GM18907 (cell line): ENCODE measurements at regions not wholly inside any gene's neighbourhood (a gene's known extent, or its start where the extent isn't known, plus 50 kb on each side); places are given as distances from the start of the nearest gene placed in this dataset.

Source experiments
- ATAC-seq: cut with Tn5 transposase; IDR thresholded peaks from one replicate; pipeline ENCODE4 v1.9.1; 2021; ENCODE audit warnings: mild to moderate bottlenecking, moderate library complexity; ENCODE audit not compliant: unreplicated experiment

DNA sequence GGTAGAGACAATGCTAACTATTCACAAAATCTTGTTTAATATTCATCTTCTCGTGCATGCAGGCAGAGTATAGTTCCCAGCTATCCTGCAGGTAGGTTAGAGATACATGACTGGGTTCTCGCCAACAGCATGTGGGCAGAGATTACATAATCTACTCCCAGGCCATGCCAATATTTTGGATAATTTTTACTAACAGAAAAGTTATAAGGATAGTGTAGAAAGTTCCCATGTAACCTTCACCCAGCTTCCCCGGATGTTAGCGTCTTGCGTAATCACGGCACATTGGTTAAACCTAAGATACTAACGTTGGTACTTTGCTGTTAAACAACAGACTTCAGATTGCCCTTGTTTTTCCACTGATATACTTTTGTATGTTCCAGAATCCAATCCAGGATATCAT lies 215.5 kb upstream of the LARGE1 start:
- ATAC-seq: no peak

DNA sequence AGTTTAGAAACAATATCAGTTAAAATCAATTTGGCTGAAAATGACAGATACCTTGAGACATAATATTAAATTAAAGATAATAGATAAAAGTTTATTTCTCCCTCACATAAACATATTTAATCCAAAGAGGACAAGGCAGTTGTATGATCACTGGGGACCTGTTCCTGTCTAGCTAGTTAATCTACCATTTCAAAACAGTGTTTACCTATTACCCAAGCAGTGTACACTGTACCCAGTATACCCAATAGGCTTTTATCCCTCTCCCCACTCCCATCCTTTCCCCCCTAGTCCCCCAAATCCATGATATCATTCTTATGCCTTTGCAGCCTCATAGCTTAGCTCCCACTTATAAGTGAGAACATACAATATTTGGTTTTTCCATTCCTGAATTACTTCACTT lies 229.7 kb upstream of the LARGE1 start:
- no peak for ATAC-seq

DNA sequence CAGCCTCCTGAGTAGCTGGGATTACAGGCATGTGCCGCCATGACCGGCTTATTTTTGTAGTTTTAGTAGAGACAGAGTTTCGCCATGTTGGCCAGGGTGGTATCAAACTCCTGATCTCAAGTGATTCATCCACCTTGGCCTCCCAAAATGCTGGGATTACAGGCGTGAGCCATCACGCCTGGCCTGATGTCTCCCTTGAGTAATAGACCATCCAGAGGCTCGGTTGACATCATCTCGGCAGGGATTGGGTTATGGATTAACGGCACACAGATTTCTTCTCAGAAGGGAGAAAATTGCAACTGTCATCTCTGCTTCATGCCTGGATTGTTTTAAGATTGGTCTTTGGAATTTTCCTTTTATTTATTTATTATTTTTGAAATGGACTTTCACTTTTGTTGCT lies 239.2 kb upstream of the LARGE1 start:
- ATAC-seq: no peak

DNA sequence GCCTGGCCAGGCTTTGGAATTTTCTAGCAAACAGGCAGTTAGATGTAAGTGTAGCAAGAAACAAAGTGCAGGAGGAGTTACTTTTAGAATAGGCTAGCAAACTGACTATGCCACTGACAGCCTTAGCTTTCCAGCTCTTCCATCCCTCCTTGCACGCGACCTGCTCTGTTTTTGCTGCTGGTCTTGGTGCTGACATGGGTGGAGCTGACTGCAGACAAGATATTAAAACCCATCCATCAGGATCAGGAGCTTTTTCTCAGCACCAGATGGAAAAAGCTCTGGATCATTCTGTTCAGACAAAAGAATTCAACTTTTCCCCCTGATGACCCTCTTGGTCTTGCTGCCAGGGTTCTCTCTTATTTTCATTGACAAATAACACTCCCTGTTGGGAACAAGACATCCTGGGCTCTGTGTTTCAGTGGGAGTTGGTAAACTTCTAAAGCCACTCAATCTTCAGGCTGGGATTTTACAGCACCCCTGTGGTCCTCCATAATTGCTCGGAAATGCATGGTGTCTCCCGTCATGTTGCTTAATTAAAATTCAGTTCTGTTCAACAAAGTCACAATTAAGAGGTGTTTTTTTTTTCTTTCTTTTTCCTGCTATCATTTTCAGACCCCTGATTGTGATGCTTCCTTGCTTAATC lies 240.0 kb upstream of the LARGE1 start:
- ATAC-seq: no peak

DNA sequence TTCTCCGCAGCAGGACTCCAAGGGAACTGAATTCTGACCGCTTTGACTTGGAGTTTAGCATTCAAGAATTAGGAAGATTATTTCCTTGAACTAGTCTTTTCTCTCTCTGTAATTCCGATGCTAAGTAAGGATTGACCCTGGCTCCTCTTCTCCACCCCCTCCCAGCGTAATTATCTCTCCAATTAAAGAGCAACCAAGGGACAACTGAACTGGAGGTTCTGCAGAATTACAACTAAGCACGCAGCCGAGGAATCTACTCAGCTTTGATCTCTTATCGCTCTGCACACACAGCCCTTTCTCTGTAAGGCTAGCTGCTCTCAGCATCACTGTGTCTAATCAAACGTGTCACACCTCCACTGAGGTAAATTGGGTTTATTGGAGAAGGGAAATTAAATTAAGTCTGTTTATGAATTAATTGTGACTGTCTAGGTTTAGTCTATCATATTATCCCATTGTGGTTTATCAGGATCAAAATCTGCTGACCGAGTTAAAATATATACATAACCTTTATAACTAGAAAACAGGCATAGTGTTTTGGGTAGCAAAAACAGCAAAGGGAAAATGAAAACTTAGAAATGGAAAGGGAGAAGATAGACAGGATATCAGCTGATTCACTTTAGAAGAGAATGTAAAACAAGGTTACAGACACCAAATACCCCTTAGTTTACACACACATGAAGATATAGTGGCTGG lies 241.3 kb upstream of the LARGE1 start:
- ATAC-seq: no peak

DNA sequence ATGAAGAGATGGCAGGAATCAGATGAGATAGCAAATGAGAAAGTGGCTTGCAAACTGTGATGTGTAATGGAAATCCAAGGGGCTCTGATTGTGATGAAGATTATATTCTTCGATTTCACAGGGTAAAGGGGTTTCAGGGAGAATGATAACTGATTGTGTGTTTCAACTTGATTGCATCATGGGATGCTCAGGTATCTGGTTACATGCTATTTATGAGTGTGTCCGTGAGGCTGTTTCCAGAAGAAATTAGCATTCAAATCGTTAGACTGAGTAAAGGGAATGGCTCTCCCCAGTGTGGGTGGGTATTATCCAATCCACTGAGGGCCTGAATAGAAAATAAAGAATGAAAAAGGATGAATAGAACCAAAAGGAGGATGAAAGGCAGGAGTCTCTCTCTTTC lies 278.7 kb upstream of the LARGE1 start:
- ATAC-seq: no peak

DNA sequence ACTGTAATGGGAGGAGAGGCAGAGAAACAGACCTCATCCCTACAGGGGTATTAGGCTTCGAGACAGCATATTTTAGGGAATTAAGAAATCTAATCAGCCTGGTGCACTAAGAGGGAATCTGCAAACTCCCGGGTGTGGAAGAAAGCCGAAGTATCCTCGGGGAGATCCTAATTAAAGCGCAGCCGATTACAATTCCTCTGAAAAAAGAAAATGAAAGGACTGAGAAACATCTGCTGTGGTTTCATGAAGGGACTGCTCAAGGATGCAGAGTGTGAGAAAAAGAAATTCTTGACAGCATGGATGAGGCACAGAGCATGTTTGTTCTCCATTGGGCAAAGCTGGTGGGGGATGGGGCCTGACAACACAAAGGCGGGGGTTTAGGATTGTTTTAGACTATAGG lies 290.0 kb upstream of the LARGE1 start:
- no peak for ATAC-seq

DNA sequence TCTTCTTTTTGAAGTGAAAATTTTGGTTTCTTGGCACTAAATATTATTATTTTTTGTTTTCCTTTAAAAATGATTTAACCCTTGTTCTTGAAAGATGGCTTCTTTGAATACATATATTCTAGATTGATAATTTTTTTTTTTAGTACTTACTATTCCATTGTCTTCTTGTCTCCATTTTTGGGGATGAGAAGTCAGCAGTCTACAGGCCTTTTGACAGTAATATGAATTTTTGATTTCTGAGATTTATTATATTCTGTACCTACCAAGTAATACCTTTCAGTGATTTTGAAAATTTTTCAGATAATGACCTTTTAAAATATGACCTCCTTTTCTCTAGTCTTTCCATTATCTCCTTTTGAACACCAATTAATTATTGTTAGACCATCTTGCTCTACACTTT lies 294.1 kb upstream of the LARGE1 start:
- no peak for ATAC-seq

DNA sequence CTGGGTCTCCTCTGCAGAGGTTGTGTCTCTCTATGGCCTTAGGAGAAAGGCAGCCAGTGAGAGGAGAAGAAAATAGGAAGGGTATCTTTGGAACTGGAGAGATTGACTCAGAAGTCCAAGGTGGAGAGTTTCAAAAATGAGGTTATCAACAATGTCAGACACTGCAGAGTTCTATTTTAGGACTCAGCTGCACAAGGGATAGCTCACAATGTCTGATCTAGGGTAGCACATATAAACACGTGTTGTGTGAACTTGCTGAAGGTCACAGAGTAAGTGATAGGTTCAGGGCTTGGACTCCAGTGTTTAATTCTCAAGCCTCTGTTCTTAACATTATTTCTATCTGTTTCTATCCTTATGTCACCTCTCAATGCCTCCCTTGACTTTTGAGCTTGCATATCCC lies 305.0 kb upstream of the LARGE1 start:
- no peak for ATAC-seq

DNA sequence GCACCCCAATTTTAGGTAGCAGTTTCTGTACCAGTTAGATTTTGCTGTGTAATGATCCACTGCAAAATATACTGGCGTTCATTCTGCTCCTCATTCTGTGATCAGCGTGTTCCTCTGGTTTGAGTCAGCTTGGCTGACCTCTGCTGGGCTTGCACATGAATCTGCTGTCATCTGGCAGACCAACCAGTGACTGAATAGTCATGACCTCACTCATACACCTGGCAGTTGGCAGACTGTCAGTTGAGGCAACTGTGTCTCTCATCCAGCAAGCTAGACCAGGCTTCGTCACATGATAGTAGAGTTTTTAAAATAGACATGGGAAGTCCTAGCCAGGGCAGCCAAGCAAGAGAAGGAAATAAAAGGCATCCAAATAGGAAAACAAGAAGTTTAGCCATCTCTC lies 316.3 kb upstream of the LARGE1 start:
- no peak for ATAC-seq

DNA sequence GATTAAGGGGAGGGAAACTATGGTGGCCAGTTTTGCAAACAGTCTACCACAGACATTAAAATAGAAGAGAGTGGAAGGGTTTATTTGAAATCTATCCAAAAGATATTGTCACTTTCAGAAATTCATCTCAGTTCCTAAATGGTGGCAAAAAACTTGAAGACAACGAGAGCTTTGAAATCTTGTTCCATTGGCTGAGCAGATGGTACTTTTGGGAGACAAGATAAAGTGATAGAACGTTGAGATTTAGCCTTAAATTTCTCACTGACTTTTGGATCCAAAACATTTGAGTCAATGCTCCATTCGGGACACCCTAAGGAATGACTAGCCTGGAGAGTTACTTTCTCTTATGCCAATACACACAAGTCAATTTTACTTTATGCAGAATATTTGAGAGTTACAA lies 319.1 kb upstream of the LARGE1 start:
- ATAC-seq: no peak

DNA sequence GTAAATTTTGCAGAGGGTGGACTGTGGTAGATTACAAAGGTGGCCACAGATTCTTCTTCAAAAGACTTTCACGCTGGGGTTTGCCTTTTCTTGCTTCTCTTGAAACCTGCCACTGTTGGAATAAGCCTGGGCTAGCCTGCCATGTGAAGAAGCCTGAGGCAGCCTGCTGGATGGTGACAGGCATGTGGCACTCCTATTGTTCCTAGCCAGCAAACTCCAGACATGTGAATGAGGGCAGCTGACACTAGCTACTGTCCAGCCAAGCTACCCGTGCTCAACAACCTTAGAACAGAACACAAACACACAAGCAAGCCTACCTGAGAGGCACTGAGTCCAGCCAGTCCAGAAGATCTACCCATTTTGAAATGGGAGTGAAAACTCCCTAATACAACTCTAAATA lies 322.7 kb upstream of the LARGE1 start:
- ATAC-seq: no peak

DNA sequence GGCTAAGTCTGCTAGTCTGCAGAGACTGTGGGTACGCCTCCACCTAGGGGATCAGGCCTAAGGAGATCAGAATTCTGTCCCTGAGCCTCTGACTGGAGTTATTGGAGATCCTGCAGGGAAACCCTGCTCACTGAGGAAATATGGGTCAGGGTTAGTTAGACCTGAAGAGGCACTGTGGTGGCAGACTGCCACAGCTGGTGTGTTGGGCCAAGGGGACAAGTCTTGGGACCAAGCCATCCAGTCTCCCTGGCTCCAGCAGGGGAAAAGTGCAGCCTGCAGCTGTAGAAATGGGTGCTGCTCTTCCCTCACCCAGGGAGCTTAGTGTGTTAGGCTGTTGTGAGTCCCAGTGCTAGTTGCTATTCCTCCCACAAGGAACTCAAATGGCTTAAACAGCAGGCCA lies 334.8 kb upstream of the LARGE1 start:
- no peak for ATAC-seq

DNA sequence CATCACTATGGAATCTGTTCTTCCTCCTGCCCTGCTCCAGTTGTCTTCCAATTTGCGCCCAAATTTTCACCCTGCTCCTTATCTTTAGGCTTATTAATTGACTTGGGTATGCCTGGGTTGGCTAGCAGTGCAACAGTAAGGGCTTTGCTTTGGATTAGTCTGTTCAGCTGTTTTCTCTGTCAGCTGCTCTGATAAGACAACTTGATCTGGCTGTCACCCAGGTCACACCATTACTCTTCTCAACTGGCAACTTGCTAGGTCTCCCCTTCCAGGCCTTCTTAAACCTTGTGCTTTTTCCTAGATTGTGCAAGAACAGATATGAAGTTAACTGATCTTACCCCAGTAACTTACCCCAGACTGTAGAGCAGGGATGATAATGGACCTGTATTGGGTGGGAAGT lies 357.8 kb upstream of the LARGE1 start:
- no peak for ATAC-seq

DNA sequence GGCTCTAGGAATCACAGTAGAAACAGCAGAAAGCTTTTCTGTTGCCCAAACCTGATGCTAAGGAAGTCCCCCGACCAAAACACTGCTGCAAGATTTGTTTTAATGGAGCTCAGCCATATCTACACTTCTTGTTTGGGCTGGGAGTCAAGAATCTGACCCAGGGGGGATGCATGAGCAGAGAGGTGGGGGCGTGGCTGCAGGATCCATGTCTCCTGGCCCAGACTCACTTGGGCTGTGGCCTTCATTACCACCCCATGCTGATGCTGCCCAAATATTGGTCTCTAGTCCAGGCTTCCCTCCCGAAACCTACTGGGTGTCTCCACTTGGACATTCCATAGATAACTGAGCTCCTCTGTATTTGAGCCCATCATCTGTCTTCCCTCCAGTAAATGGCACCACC lies 361.5 kb upstream of the LARGE1 start:
- ATAC-seq: no peak

DNA sequence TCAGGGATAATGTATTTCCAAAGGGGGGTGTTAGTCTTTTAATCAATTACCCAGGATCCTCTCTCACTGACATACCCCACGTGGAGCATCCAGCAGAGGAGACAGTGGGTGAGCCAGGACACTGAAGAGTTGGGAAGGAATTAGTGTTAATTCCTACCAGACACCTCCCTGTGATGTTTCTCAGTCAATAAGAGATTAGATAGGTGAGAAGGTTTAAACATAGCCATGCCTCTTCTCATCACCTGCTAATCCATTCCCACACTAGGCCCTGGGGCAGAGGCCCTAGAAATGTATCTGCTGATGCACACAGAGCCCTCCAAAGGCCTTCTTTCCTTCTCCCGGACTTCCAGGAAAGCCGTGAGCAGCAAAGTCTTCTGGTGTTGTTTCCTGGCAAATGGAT lies 363.6 kb upstream of the LARGE1 start:
- no peak for ATAC-seq

DNA sequence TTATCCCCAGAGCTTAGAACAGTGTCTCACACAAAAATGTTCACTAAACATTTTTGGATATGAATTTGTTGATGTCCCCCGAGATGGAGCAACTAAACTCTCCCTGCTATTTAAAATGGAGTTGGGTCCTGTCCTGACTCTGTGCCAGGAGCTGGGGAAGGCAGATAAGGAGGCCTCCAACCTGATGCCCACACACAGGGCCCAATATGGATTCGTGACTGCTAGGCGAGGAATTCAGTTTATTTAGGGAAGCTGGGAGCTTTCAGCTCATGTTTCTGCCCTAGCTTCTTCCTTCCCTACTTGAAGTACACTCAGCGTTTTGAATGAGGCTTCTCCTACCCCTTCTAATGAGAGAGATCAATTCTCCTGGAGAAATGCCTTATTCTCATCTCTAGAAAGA lies 373.0 kb upstream of the LARGE1 start:
- no peak for ATAC-seq

DNA sequence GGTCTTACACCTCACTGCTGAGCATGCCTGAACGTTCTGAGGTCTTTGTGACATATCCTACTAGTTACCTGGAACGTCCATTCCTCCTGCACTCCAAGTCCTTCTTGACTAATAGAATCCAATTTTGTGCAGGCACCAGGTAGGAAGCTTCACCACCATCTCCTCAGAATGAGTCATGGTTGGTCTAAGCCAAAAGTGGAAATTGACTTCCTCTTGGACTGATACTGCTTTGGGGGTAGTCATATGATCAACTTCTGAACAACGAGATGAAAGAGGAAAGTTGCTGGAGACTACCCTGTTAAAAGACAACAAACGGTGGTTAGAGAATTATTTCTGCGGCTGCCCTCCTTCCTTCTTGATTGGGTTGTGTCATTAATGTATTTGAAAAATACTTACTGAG lies 374.2 kb upstream of the LARGE1 start:
- ATAC-seq: no peak

DNA sequence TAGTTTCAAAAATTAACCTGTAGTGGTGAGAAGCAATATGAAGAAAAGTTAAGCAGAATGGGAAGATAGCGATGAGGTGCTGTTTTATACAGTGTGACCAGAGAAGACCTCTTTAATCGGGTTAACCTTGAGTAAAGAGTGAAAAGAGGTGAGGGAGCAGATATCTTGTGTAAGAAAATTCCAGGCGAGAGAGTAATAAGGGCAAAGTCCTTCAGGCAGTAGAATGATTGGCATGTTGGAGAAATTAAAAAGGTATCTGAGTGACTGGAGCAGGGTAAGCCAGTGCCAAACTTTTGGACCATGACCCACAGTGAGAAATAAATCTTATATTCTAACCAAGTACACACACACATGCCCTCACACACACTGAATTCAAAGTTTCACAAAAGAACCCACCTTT lies 374.7 kb upstream of the LARGE1 start:
- ATAC-seq: no peak

DNA sequence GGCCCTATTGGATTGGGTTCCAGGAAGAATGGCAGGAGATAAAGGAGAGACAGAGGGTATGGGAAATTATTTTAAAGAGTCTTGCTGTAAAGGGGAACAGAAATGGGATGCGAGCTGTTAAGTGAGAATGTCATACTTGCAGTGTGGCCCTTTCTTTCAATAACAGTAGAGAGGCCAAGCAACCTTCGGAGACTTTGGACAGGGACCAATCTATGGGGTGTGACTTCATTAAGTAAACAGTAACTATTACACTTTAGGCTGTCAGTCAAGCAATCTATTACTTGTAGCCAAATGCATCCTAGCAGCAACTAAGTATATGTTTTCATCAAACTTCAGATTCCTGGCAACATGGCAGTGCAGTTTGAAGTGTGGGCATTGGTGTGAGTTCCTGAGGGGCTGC lies 376.2 kb upstream of the LARGE1 start:
- no peak for ATAC-seq

DNA sequence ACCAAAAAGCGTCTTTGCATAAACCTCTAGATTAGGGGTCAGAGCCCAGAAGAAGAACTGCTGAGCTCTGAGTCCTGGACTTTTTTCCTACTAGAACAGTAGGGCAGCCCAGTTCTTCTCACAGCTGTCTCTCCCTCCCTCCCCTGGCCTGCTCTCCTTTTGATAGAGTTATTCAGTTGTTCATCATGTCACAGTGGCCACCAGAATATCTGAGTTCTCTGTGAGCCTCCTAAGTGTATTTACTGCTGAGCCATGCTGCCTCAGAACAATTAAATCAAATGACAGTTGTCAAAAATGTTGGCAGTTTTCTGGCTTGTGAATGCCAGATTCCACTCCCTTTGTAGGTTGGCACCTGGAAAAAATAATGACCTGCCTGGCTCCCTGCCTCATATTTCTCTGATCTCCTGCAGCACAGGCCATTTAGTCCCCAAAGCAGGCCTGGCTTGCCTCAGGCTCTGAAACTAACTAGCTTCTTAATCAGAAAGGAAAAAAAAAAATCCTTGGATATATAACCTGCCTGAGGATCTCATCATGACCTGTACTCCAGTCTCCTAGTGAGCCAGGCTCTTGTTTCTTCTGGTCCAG lies 377.4 kb upstream of the LARGE1 start:
- ATAC-seq: no peak

DNA sequence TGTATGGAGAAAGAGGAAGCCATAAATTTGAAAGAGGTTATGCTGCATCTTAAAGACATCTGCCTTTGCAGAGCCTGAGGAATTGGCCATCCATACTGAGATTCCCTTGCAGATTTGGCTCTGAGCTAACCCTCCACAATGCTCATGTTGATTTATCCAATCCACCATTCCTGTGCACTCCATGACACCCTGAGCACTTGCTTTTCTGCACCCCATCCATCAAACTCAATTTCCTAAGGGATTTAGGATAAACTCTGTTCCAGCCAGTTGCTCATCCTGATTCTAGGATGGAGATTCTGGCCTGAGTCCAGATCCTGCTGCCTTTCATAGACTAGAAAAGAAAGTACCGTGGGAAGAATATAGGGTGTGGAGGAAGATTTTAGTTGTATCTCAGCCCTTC lies 379.2 kb upstream of the LARGE1 start:
- no peak for ATAC-seq

DNA sequence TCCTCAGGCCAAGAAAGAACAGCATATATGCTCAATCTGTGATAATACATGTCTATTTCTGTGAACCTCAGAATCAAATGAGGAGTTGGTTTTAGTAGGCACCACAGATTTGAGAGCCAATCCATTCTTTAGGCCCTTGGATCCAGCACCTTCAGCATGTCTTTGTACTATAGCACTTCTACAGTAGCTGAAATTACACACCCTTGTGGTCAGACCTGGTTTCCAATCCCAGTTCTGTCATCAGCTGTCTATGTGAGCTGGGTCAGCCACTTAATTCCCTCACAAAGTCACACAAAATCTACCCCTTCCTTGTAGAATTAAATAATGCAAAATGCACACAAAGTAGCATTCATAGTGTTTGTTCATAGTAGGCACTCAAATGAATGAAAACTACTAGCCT lies 381.3 kb upstream of the LARGE1 start:
- ATAC-seq: no peak
